Inferior parietal cortex (tissue), 1 donor: ENCODE measurements at regions not wholly inside any gene's neighbourhood (a gene's known extent, or its start where the extent isn't known, plus 50 kb on each side); places are given as distances from the start of the nearest gene placed in this dataset.
"Not testable (repeated sequence)": the region's sequence is repeated elsewhere in the genome, so short reads cannot be mapped to it uniquely, and the experiment has no call there.

Source experiments
- DNase-seq: peaks from one replicate; pipeline ENCODE4 v3.0.0-alpha.2; 2016; ENCODE audit errors: extremely low spot score

DNA sequence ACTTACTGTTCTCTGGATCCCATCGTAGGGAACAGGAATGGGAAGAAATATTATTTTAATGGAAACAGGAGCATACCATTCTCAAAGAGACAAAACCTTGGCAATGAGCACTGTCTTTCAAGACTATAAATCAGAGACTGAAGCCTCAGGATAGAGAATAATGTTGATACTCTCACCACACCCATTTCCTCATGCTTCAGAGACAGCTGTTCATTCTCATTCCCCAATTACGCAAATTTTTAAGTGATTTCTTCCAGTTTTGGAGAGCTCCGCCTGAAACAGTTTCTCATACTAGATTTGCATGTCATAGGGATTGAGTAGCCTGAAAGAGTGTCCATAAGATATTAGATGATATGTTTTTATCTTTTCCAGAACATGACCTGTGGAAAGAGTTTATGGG is 290.5 kb upstream of the RASA1 start:
- no peak for DNase-seq

- no peak for DNase-seq
Measured at GRCh38 chr5:86977808-86978207, 289.9 kb upstream of the RASA1 start.

DNA sequence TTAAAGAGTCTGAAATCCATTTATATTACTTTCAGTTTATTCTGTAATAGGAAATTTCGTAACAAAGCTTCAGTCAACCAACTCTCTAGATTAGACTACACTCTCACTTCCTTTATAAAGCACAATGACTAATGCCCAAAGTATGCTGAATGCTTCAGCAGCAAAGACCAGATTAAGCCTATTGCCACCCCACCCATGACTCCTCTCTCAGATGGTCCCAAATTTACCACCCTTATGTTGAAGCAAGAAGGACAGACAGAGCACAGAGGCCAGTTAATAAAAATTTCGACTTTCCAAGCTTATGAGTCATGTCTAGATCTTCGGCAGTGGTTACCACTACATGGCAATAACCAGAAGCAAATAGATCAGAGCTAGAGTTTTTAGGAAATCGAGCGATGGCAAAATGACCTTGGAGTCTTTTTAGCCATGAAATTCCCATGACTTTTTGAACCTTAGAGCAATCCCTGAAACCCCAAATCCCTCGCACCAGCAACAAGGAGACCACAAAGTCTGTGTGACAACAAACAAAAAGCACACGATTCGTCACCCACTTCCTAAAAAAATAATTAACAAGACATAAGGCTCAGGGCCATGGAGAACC is 287.8 kb upstream of the RASA1 start:
- DNase-seq: no peak

GRCh38 chr5:86981898-86982297 is 285.8 kb upstream of the RASA1 start:
- no peak for DNase-seq

DNA sequence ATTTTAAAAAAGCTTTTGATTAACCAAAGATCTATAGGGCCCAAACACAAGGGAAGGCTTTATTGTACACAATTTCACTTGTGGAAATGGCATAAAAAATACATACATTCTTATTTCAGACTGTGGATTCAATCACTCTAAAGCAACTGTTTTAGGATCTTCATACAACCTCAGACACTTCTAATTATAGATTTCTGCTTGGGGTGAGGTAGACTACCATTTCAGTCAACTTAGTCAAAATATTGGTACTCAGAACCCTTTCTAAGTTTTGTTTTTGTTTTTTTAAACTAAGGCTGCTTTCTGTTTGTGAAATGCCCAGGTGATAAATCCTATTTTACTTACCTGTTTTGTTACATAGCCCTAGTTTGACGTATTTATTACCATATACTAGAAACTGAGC is 284.5 kb upstream of the RASA1 start:
- no peak for DNase-seq

DNA sequence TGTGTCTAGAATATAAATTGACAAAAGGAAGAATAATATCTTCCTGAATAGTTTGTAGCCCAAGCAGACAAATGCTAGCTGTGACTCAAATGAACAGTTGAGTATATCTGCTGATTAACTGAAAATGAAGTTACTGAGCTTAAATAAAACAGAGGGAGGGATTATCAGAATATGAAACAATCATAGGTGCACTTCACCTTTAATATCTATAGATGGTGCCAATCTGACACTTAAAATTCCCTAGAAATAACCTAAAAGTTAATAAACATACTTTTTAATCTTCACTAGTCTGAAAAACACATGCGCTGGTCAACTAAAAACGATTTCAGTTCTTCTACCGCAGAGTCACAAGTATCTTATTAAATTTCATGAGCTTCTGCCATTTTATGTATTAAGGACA is 280.8 kb upstream of the RASA1 start:
- no peak for DNase-seq

DNA sequence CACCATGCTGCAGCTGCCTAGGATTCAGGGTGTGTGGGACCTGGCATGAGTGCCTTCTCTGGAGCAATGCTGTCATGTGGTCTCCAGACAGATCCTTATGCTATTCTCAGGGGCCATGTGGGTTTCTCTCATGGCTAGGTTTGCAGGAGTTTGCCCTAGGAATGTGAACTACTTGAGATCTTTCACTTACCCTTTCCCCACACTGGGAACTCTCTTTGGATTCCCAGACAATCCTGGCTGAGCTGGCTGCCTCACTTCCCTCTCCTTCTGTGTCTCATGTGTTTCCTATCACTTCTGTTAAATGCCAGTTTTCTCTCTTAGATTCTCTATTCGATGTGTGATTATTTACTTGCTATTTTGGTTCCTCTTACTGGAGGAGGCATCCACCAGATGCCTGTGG is 270.2 kb upstream of the RASA1 start:
- DNase-seq: no peak

DNA sequence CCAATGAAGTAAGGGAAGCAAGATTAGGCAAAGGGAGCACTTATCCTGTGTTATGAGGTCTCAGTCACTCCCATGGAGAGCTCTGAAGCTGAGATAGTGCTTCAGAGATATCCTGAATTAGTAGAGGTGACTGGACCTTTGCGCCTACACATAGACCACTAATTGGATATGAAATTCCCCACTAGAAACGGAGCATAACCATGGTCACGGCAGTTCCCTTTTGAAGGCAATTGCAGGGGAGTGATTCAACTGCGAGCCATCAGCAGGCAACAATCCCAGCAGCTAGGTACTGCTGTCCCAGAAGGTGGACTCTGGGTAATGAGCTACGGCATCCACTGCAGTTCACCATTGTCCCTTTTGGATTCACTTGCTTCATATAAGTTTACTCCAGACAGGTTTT is 267.7 kb upstream of the RASA1 start:
- DNase-seq: no peak

- no peak for DNase-seq
Measured at GRCh38 chr5:87002485-87002884, 265.2 kb upstream of the RASA1 start.

DNA sequence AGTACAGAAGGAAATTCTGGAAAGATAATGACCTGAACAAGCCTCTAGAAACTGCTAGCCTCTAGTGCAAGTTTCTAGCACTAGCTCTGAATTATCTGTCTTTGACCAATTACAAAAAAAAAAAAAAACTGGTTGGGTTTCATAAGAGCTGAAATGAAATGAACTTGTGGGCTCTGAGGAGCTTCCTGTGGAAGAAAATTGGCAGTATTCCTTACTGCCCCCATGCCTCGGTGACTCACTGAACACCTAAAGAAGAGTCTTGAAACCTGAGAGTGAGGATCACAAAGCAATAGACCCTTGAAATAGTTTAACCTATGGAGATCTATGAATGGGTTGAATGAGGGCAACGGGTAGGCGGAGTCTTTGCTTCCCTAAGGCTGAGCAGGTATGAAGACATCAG is 263.6 kb upstream of the RASA1 start:
- DNase-seq: no peak

DNA sequence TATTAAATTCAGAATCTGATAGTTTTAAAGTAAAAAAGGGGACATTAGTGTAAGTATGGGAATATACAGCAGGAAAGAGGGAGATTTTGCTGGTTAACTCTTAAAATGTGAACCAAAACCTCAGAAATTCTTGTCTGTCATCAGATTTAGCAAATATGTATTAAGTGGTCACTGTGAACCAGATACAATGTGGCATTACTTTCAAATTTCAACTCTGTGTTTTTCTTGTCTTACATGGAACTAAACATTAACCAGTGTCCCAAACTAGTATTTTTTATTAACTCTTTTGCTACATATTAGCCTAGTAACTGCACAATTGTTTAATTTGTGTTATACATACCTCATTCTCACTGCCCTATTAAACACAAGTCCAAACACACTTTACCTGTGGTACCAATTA is 259.9 kb upstream of the RASA1 start:
- no peak for DNase-seq

DNA sequence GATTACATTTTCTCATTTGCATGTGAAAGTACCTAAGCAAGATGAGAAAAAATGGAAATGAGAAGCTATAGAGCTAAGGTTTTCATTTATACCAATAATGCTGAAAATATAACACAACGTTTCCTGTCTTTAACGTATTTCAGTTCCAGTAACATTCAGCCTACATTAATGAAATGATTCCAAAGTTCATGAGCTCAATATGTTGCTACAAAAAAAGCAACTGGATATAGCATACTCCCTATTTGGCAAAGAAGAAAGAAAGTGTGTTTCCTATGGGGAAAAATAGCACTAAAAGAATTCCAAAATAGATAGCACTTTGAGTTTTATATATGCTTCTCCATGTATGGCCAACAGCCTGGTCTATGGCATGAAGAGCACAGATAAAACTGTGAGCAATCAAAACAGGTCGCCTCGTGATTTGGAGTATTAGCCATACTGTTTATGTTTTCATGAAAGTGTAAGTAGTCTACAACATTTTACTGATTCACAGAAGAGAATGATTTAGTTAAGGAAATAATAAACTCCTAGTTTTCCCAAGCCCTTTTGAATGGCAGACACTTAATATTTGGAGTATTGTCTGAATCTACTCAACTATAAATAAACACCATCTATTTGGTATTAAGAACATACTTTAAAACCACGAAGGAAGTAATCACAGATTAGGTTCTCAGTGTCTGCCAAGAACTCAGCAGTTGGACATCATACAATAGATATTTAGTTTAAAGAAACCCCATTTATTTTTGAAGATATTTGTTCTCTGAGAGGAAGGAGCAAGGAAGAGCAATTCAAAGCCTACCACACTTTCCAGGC is 258.7 kb upstream of the RASA1 start:
- DNase-seq: no peak

DNA sequence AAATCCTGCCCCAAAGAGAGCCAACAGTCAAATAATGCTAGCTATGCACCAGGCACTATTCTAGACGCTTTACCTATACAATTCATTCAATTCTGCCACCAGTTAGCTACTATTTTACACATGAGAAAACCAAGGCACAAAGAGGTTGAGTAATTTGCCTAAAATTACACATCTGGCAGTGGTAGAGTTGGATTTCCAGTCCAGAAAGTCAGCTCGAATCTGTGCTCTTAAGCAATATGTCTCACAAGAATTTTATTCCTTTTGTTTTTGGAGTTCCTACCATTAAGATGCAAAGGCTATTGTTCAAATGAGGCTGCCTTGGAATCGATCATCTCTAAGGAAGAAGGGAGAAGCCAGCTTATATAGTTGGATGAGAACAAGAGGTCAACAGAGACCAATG is 256.9 kb upstream of the RASA1 start:
- DNase-seq: no peak

- no peak for DNase-seq
Measured at GRCh38 chr5:87015901-87016300, 251.8 kb upstream of the RASA1 start.

DNA sequence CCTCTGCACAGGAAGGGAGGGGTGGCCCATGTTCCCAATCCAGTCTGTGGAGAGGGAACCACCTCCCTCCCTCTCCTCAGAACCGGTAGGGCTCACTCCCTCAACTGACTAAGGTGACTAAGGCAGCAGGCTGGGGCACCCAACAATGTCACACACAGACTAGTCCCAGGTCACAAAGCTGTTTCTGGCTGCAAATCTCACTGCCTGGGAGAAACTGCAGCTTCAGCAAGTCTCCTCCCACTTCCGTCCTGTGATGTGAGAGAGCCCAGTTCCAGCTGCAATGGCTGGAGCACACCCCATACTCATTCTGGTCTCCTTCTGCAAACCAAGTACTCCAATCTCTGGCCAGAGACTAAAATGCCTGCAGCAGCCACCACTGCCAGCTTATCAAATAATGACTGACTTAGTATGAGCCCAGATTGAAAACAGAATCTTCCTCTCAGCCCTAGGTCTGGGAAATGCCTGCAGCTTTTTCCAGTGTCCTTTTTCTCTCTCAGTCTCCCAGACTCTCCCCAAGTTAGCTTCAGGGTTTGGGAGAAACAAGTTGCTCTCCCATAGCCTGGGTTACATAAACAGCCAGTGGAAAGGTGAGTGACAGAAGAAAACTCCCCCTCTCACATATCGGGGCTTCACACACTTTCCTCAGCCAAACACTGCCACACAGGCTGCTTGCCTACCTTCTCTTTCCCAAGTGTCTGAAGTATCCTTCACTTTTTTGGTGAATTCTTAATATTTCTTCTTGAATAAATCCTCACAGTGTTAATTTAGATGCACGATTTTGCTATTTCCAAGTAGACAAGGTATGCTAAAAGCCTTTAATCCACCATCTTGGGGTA is 247.4 kb upstream of the RASA1 start:
- peak; percentile 50 for DNase-seq

GRCh38 chr5:87022415-87022814 is 245.3 kb upstream of the RASA1 start:
- DNase-seq: no peak

GRCh38 chr5:87027570-87027969 is 240.1 kb upstream of the RASA1 start:
- DNase-seq: no peak

DNA sequence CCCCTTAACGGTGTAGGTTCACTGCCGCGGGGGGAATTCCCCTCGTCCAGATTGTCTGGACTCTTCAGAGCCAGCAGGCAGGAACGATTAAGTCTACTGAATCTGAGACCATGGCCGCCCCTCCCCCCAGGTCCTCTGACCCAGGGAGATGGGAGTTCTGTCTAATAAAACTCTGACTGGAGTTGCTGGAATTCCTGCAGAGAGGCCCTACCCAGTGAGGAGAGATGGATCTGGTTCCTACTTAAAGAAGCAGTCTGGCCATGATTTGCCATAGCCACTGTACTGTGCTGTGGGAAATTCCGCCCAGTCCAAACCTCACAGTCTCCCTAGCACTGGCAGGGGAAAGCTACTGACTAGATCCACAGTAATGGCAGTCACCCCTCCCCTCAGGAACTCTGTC is 237.7 kb upstream of the RASA1 start:
- DNase-seq: no peak

GRCh38 chr5:87030699-87031098 is 237.0 kb upstream of the RASA1 start:
- no peak for DNase-seq

- DNase-seq: no peak
Measured at GRCh38 chr5:87034557-87034956, 233.1 kb upstream of the RASA1 start.

- no peak for DNase-seq
Measured at GRCh38 chr5:87042554-87042953, 225.1 kb upstream of the RASA1 start.

GRCh38 chr5:87048156-87048555 is 219.5 kb upstream of the RASA1 start:
- DNase-seq: no peak

DNA sequence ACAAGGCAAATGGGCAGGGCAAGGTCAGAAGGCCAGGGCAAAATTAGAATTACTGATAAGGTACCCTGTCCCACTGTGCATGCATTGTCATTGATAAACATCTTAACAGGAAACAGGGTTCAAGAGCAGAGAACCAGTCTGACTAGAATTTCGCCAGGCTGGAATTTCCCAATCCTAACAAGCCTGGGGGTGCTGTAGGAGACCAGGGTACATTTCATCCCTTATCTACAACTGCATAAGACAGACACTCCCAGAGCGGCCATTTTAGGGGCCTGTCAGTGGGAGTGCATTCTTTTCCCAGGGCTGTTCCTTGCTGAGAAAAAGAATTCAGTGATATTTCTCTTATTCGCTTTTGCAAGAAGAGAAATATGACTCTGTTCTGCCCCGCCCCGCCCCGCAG is 218.7 kb upstream of the RASA1 start:
- not testable (repeated sequence) for DNase-seq
